Activated gamma-delta T cell treated with anti-CD3 and anti-CD28 coated beads, Interleukin-2, amount 50 U/mL, for 16 hours (primary cell): ENCODE measurements at regions not wholly inside any gene's neighbourhood (a gene's known extent, or its start where the extent isn't known, plus 50 kb on each side); places are given as distances from the start of the nearest gene placed in this dataset.

Source experiments
- DNase-seq: peaks from one replicate; pipeline ENCODE4 v3.0.0-alpha.2; 2020; ENCODE audit warnings: low read depth

DNA sequence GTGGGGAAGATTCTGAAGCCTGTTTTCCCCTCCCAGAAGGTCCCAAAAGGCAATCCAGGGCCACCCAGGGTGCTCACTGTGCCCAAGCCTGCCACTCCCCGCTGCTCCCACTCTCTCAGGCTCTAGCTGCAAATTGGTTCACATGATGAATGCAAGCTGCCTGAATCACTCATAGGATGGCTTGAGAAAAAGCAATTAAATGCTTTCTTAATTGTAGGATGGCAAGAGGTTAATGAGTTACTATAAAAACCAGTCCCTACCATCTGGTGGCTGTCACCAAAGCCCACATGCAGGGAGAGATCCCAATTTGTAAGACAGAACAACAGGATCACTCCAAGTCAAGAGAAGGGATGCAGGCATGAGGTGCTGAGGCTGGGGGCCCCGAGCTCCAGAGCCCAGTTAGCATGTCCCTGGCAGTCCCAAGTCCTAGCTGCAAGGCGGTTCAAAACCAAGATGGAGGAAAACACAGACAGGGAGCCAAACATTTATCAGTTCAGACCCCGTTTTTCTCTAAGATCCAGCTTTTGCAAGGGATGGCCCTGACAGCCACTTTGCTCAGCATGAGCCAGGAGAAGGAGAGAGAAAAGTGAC, 207.1 kb downstream of the UACA start:
- DNase-seq = no peak

DNA sequence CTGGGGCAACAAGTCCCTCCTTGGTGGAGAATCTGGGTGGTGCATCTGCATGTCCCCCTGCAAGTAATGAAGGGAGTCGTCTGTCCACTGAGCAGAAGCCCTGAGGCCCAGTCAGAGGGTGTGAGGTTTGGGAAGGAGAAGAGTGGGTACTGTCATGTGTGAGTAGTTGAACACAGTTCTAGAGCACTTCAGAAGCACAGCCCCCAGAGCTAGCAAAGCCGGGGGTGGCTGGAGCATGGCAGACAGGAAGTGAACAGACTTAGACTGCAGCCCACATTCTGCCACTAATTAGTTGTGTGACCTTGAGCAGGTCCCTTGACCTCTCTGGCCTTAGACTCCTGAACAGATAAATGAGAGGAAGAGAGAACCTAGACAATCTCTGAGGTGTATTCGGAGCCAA, 207.6 kb downstream of the UACA start:
- DNase-seq = no peak

DNA sequence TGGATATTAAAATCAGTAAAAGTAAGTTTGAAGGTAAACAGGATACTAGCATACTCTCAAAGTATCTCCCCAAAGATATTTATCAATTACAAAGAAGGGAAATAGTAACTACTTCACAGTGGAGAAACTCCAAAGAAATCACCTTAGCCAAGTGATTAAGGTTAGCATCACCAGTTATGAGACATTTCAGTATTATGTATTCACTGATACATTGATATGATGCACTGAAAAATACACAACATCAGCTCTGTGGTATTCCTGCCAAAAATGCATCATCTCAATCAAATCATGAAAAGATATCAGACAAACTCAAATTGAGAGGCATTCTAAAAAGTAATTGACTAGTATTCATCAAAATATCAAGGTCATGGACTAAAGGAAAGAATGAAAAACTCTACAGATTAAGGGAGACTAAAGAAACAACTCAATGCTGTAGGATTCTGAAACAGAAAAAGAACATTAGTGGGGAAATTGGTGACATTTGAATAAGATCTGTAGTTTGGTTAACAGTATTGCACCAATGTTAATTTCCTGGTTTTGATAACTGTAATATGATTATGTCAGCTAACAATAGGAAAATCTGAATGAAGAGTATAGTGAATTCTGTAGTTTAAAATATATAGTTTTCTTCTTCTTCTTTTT, 215.4 kb downstream of the UACA start:
- no peak for DNase-seq

DNA sequence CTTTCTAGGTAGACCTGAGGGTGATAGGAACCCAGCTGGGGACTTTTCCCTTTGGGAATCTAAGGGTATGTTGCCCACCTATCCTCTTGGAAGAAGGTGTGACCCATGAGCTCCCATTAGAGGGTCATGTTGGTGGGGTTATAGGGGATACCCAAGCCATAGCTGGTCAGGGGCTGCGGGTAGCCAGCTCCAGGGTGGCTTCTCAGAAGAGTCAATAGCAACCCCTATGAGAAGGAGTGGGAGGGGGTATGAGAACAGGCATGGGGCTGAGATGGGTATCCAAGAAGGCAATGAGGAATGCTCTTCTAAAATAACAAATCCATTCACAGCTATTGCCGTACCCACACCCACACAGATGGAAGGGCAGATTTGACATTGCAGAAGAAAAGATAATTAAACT, 217.8 kb downstream of the UACA start:
- no peak for DNase-seq

DNA sequence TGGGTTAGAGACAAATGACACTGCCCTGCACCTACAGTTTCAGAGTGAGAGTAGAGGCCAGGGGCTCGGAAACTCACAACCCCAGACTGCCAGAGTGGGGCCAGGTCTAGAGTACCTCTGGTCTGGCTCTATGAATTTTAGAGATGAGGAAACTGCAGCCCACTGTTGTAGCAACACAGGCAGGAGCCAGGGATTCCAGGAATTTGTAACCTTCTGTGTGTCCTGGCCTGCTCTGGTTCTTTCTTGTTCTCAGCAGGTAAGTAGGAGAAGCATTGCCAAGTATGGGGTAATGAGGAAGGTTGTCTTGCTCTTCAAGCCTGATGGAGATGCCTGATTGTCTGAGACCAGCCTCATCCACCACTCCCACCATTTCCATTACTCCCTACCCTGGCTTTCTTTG, 221.8 kb downstream of the UACA start:
- no peak for DNase-seq

DNA sequence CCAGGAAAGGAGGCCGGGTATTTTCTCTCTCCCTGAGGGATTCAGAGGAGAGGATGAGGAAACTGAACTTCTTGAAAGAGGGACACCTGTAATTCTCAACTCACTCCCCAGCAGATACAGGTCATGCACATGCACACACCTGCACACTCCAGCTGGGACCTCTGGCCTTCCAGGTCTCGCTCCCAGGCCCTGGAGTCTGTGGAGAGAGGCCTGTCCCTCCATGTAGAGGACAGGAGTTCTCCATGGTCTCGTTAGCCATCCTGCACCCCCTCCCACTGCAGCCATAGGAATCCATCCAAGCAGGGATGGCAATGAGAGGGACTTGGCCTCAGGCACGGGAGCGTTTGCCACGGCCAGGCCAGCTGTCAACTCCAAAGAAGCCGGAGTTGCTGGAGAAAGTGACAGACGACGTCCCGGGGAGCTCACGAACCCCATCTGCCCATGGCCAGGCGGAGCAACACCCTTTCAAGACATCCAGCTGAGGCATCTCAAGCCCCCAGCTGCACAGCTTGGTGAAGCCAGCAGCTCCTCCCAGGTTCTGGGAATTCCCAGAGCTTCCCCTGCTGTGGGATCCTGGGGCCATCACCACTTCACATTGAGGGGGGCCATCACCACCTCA, 223.3 kb downstream of the UACA start:
- DNase-seq = no peak

DNA sequence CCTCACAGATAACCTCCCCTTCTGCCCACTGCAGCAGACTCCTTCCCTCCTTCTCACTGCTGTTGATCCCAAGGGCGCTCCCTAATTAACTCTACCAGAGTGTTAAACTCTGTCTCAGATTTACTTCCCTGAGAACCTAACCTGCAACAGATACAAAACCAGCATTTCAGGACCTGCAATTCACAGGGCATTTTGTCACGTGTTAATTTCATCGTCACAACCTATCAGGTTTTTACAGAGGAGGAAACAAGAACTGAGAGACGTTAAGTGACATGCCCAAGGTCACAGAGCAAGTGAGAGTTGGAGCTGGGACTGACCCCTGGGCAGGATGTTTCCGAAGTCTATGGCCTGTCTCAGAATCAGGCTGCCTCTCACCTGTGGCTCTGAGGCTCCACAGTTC, 223.9 kb downstream of the UACA start:
- no peak for DNase-seq

DNA sequence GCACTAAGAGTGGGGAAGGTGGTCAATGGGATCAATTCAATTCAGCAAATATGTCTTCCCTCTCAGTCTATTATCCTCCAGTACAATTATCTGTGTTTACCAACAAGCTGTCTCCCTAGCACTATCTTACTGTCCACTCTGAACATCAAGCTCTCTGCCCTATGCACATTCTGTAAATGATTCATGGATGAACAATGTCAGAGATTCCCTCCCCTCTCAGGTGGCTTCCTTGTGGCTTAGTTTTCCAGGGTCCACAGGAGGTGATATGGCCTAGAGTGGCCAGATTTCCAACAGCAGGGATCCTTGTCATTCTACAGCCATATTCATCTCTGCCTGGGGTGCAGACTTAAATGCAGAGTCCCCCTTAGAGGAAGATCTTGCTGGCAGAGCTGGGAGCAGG, 225.1 kb downstream of the UACA start:
- no peak for DNase-seq

DNA sequence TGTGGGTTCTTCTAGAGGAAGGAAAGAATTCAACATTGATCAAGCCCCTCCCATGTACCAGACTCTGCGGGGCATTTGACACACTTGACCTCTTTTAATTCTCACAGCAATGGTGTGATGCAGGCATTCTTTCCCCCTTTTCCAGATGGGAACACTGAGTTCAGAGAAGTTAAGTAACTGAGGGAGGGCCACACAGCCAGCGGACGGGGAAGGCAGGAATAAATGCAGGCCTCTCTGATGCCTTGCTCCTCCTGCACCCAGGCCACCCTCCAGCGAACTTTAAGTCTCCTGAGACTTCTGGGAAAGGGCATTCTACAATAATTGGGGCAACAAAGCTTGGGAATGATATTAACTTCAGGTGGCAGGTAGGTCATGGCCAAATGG, 227.4 kb downstream of the UACA start:
- no peak for DNase-seq

DNA sequence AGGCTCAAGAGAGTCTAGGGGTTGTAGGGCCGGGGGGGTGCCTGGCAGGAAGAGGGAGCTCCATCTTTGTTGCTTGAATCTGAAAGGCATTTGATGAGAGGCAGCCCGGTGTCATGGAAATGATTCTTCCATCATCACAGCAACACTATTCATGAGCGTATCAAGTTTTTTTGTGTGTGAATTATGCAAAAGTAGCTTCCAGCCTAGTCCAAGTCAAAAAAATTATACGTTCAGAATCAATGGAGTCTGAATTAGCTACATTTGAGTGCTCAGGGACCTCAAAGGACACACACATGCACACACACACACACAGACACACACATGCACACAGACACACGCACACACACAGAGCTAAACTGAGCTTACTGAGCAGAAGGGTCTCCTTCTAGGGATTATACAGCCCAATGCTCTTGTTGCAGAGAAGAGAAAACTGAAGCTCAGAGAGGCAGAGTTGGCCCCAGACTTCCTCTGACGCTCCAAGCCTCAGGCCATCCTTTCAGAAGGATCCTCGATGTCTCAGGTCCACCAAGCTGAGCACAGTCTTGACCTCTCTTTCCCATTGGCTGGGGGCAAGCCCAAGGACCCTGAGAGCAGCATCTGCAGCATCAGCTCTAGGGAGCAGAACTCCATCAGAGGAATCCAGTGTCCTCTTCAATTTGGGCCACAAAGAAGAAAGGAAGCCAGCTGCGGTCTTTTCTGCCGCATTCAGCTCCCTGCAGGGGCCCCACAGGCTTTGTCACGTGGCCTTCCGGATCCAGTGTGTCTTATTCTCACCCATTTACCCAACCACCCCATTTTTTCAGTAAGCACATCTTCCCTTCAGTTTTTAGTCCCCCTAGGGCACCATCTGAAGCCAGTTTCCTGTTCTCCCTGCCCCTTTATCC, 228.0 kb downstream of the UACA start:
- no peak for DNase-seq

DNA sequence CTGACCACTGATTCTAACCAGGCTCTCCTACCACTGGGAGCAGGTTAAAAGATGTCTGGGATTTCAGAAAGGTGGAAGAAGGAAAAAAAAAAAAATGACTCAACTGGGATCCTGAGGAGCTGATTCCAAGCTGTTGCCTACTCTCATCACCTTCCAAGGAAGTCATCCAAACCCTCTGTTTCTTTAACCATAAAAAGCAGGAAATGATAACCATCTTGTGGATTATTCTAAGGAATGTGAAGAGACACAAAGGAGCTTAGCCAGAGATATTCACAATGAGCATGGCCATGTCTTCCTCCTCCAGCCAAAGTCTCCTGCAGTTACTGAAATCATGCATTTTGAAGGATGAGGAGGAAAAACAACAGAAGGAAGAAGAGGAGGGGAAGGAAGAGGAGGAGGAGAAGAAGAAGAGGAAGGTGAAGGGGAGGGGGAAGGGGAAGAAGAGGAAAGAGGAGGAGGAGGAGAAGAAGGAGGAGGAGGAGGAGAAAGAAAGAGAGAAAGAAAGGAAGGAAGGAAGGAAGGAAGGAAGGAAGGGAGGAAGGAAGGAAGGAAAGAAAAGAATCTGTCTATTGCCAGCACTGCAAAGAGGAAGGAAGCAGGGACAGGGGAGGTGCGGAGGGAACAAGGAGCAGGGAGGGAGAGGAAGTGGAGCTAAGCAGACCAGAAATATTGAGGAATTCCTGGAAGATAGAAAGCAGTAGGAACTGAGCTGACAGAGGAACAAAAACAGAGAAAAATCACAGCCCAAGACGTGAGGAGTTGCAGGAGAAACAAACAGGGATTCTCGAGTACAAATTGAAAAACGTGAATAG, 229.2 kb downstream of the UACA start:
- no peak for DNase-seq

DNA sequence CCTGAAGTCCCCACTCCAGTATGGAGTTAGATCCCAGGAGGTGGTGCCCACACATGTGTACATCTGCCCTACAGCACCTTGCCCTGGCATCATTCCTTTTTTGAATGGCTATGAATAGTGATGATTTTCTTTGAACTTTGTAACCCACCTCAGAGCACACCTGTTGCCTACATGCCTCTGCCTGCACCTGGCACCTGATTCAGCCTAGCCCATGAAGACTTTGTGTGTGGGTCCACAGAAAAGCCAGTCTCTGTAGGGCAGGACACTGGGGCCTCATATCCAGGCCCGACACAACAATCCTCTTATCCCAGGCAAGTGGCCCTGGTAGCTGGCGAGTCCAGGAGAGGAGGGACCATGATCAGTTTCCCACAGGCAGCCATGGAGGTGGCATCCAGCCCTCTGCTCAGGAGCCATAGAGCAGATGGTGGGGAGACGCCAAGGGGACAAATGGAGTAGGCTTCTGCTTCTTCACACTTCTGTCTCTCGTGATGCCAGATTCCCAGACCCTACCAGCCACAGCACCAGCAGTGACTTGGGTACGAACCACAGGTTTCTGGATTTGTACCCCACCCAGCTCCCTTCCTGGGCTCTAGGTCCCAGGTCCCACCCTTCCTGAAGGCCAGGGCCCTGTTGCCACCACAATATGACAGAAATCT, 230.7 kb downstream of the UACA start:
- no peak for DNase-seq

DNA sequence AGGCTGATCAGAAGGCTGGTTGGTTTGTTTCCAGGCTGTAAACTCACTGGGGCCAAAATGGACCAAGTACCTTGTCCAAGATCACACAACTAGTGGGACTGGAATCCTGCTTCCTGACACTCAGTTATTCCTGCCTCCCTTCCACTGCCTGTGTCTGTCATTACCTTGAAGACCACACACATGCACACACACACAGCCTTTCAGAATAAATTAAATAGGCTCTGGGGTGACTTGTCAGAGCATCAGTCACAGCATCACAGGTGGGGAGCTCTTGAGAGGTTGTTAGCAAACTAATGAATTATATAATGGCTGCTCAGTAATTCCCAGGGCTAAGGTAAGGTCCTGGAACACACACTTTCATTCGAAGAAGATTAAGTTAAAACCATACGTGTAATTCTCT, 231.8 kb downstream of the UACA start:
- no peak for DNase-seq

DNA sequence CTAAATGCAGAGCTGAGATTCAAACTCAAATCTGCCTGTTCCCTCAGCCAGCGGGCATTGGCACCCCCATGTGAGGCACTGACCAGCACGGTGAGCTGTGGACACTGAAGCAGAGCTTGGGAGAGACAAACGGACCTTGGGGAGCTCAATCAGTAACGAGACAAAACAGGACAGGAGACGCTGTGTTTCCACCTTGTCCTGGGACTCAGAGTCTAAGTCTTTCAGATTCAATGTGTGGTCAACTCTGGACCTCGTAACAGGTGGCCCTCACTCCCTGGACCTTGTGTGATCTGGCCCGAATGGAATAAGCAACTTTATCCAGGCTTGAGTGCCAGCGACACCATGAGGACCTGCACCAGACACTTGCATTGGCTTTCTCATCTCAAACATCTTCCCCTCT, 232.5 kb downstream of the UACA start:
- no peak for DNase-seq

DNA sequence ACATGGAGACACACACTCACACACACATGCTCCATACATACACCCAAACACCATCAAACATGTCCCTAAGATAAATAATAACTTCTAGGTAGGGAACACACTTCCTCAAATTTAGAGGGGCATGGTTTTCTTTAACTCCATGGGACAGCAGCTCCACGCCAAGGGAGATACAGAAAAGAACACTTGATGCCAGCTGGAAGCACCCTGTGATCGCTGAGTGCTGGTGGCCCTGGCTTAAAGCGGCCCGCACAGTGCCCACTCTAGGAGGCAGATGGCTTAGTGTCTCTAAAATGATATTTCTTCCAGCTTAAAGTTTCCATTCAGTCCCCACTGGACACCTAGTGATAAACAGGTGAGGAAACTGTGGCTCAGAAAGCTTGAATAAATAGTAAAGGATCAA, 232.9 kb downstream of the UACA start:
- no peak for DNase-seq

DNA sequence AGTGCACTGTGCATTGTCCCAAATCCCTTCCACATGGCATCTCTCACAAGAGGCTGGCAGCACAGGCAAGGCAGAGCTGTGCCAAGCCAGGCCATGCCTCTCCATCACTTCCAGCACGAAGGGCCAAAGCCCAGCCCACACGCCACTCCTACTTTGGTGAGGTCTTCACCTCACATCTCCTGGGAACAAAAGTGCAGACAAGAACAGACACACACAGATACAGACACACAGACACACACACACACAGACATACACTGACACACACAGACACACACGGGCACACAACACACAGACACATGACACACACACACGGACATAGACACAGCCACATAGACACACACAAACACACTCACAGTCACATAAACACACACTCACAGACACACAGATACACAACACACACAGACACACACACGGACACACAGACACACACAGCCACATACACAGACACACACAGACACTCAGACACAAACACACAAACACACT, 233.3 kb downstream of the UACA start:
- no peak for DNase-seq

DNA sequence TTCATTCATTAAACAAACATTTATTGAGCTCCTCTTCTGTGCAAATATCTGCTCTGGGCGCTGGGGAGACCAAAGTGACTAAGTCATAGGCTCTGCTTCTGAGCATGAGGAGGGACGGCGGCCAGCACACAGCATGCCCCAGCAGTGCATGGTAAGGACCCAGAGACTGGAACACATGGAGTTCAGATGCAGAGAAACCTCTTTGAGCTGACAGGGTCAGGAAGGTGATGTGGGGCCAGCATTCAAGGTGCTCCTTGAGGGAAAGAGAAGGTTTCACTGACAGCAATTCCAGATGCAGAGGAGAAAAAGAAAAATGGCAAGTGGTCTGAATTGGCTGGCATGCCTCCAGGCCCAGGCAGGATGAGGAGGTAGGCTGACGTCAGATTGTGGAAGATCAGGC, 234.5 kb downstream of the UACA start:
- DNase-seq = no peak

DNA sequence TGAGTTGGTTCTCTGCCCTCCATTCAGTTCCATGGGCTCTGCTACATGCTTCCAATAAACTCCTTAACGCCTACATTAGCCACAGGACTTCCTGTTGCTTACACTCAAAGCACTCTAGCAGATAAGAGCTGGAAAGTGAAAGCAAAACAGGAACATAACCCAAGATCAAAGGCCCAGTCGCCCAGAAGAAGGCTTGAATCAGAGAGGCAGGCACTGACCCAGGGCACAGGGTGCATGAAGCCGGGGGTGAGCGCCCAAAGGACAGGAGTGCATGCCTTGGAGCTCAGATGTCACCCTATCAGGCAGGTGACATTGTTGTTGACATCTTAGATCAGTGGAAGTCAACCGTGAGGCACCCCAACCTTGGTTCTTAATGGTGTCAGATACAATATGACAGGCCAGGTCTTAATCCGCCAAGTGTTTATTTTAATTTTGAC, 235.1 kb downstream of the UACA start:
- peak; percentile 37 for DNase-seq

DNA sequence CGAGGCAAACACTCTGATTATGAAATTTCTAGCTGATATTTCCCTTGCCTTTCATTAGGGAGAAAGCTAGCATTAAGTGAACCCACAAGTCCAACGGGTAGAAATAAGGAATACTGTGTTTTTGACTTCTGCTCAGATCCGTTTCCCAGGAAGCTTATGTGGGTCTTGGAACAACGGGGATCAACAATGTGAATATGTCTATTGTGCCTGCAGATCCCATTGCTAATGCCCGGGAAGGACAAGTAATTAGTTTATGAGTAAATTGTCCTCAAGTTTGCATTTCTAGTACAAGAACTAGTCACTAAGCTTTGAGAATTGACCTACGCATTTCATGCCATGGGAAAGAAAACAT, 236.4 kb downstream of the UACA start:
- DNase-seq = no peak

DNA sequence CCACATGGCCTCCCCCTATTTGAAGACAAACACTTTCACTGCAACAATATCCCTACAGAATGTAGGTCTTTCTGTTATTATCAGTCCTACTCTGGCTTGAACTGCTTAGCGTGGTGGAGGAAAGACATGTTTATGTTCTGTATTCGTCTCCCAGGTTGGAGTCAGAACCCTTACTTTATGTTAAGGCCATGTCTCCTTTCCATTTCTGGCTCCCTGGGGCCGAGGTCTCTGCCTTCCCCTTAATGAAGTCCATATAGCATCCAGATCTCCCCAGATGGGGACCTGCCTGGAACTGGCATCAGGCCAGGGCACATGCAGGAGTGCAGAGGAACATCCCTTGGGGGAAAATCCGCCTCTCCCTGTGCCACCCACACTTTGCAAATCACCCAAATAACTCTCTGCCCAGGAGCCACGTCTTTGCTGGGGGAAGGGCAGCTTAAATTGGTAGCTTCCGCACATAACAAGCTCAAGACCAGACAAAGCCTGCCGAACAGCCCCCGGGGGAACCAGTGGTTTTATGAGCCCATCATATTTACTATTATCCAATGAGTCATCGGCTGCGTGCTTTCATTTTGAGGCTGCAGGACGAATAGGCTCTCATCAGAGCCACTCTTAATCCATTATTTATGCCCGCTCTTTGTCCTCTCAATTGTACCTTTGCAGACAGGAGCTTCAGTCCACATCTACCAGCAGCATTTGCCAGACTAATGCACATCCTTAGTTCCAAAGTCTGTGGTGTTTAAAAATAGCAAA, 237.0 kb downstream of the UACA start:
- no peak for DNase-seq

DNA sequence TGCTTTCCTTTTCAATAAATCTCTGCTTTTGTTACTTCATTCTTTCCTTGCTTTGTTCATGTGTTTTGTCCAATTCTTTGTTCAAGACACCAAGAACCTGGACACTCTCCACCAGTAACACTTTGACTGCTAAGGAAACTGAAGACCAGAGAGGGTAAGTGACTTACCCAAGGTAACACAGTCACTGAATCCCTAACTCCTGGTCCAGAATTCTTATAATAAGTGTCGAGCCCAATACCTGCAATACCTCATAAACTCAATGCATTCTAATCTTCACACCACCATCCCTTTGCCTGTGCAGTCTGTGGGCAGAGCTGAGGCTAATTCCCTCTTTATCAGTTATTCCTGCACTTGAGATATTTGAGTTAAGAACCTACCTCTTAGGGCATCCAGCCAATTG, 237.8 kb downstream of the UACA start:
- no peak for DNase-seq
